ENCODE measurements at regions not wholly inside any gene's neighbourhood (a gene's known extent, or its start where the extent isn't known, plus 50 kb on each side); places are given as distances from the start of the nearest gene placed in this dataset.

GRCh38 chr9:79195879-79196278 is 375.9 kb upstream of the TLE4 start:
- DNase-seq (ENCODE audit: low read depth, low spot score): no peak

DNA sequence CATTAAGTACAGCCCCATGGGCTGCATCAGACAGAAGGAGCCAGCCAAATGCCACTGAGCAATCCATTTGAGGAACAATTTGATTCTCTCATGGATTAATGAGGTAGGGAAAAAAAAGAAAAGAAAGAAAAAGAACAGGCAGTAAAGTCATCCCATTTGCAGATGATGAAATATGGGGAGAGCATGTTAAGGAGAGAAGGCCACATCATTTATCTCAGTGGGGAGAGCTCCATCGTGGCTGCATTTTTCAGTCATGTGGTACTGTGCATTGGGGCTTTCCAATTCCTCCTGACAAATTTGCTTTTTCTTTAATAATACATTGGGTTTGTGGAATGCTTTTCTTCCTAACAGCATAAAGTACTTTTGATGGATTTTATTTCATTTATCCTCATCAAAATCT is 375.2 kb upstream of the TLE4 start:
- DNase-seq (ENCODE audit: low read depth, low spot score): no peak

GRCh38 chr9:79200336-79200735 is 371.4 kb upstream of the TLE4 start:
- no peak for DNase-seq (ENCODE audit: low read depth, low spot score)

DNA sequence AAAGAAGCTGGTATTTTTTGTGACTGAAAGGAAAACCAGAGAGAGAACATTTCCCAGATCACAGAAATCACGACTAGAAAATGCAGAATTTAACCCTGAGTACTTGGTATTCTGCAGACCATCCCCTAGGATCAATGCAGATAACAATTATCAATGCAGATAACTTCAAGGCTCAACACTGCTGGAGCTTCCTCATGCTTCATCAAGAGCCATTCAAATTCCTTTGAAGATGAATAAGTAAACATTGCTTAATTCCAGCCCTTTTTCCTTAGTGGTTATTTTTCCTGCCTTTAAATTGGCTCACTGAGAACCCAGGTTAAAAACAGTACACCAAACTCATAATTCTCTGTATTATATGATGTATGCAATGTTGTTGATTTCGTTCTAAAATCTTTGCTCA is 370.1 kb upstream of the TLE4 start:
- DNase-seq (ENCODE audit: low read depth, low spot score): no peak

GRCh38 chr9:79208791-79209396 is 362.9 kb upstream of the TLE4 start:
- DNase-seq (ENCODE audit: low read depth, low spot score): no peak

- DNase-seq (ENCODE audit: low read depth, low spot score): no peak
These were observed 361.1 kb upstream of the TLE4 start for GRCh38 chr9:79210541-79211243.

DNA sequence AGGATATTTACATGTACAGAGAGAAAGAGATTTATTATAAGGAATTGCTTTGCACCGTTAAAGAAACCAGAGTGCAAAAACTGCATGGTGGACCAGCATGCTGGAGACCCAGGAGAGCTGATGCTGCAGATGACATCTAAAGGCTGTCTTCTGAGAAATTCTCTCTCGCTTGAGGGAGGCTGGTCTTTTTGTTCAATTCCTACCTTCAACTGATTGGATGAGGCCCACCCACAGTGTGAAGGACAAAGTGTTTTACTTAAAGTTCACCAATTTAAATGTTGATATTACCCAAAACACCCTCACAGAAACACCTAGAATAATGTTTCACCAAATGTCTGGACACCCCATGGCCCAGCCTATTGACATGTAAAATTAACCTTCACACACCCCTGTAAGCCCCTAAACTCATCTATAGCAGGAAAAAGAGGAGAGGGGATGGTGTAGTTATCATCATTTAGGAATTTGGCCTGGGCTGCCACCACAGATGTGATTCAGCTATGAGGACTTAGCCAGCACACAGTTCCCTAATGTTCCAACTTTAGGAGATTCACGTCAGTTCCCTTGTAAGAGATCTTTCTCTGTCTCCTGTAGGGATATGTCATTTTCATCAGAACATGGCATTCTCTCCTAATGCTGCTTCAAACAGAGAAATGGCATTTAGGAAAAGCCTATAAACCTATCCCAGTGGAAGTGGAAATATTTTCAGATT is 358.2 kb upstream of the TLE4 start:
- no peak for DNase-seq (ENCODE audit: low read depth, low spot score)

DNA sequence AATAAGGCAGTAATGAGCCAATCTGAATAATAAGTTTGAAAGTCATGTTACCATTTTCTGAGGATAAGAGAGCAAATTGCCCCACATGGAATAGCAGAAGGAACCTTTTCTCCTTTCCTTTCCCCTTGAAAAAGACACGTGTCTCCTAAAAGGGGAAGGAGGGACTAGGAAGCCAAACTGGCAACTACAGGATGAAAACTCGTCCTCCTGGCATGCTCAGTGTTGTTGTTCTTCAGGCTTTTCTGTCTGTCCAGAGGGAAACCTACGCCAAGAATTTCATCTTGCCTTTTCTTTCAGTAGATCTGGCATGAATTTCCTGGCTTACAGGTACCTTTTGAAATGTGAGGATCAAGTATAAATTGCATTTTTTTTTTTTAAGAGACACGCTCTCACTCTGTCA is 355.9 kb upstream of the TLE4 start:
- no peak for DNase-seq (ENCODE audit: low read depth, low spot score)

DNA sequence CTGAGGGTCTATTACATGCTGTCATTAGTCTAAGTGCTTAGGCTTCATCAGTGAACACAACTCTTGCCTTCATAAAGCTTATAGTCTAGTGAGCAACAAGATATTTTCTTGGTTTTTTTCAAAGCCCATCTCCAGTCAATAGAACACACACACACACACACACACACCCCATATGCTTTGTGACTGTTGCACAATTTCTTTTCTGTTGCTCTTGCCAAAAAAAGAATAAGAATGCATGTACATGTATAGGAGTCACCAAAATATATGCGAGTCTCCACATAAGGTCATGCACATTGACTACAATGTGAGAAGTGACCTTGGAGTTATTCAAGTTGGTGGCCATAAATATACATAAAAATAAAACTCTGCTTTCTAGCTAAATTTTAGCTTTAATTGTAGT is 351.5 kb upstream of the TLE4 start:
- no peak for DNase-seq (ENCODE audit: low read depth, low spot score)

DNA sequence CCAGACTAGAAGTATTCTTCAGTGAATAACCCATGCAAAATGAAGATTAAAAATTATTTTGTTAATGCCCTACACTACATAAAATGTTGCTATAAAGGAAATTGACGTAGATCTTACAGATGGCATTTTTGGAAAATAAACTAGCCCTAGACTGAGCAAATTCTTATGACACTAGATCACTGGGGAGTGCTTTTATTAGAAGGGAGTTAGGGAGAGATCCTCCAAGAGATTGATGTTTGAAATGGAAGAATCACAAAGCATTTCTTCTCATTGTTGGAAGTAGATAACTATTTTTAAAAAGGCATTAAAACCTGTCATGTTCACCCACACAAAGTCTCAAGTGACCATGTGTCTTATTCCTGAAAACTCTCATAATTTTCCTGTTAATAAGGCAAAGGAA is 351.1 kb upstream of the TLE4 start:
- DNase-seq (ENCODE audit: low read depth, low spot score): no peak

DNA sequence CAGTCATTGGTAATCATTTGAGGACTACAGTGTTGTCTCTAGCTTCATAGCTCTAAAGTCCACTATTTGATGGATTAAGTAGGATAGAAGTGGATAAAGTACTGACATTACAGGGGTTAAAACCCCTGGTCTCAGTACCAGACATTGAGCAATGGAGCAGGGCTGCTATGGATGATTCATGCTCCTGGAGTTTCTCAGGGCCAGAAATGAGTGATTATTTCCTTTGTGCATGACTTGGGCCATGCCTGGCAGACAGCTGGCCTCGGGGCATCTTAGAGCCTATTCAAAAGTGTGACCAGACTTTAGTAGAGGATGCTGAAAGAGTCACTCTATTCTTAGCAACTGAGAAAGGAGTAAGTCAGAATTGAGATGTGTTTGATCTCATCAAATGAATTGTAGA is 350.7 kb upstream of the TLE4 start:
- DNase-seq (ENCODE audit: low read depth, low spot score): no peak

DNA sequence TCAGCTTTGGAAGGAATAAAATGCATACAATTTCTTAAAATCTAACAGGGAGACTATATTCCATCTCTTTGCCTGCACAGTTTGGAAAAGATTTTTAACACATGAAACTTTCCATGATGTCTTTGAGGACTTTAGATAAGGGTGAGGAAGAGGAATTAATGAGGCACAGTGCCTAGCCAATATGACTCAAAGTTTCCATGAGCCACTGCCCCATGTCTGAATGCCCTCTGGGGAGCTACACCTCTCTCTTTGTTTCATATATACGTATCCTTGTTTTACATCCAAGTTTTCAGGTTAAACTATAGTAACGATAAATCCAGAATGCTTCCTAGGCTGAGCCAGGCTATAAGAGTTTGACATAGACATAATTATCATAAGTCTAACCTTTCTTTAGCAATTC is 349.3 kb upstream of the TLE4 start:
- DNase-seq (ENCODE audit: low read depth, low spot score): no peak

DNA sequence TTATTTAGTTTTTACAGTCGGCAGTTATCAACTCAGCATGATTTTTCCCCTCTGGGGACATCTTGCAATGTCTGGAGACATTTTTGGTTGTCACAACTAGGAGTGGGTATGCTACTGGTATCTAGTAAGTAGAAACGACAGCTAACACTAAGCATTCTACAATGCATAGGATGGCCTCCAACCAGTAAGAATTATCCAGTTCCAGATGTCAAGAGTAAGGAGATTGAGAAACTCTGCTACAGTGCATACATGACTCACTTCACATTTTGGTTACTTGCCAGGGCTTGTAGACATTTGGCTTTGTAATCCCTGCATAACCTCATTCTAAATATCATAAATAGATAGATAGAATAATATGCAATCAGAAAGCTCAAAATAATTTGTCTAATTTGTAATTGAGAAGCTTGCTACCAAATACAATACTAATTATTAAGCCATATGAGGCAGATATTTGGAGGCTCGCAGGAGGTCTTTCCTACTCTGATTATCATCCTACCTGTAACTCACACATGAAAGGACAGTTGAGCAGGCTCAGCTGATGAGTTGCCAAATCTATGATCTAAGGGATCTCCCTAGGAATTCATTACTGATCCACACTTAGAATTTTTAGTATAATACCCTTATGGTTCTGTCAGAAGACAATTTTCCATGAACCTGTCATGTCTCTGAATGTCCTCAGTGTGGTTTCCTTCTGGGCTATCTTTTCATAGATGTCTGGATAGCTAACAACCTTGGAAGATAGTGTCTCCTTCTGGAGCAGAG is 346.9 kb upstream of the TLE4 start:
- no peak for DNase-seq (ENCODE audit: low read depth, low spot score)

GRCh38 chr9:79233542-79233941 is 338.2 kb upstream of the TLE4 start:
- no peak for DNase-seq (ENCODE audit: low read depth, low spot score)

DNA sequence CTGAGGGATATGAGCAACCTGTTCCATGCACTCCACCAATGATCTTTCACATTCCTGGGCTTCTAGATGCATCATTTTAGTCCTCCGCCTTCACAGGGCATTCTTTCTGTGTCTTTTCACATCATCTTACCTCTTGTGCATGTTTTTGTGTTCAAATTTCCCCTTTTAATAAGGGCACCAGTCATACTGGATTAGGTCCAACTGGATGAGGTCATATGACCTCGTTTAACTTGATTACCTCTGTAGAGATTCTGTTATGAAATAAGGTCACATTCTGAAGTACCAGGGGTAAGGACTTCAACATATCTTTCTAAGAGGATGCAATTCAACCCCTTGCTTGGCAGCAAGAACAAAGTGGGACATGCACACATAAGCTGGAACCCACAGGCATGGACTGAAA is 335.3 kb upstream of the TLE4 start:
- DNase-seq (ENCODE audit: low read depth, low spot score): no peak

DNA sequence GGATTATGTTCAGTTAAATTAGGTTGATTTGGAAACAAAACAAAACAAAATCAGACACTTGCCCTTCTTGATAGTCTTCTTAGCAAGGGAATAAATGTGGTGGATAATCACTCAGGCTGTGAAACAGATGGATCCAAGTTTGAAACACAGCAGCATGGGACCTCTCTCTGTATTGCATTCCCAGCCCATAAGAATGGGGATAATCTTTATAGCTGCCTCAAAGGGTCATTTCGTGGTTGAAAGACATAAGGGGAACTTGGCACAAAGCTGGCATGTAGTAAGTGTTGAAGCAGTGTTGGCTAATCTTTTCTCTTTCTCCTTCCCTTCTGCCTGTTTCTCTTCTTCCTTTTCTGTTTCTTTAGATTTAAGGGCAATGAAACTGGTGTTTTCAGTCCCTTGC is 333.9 kb upstream of the TLE4 start:
- no peak for DNase-seq (ENCODE audit: low read depth, low spot score)

DNA sequence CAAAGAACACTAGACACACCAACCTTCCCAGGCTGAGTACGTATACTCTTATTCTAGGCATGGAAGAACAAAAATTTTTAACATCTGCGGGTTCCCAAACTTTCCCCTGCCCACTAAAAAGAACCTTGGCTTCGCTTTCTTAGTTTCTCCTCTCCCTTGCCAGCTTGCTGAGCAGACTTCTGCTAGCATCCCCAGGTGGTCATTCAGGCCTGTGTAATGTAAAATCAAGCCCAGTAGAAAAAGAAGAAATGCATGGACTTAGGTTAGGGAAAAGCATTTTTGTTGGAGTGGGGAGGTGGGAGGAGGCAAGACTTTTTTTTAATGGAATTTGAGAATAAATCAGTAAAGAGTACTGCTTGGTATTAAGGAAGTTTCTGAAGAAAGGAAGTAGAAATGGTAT is 331.0 kb upstream of the TLE4 start:
- DNase-seq (ENCODE audit: low read depth, low spot score): no peak

DNA sequence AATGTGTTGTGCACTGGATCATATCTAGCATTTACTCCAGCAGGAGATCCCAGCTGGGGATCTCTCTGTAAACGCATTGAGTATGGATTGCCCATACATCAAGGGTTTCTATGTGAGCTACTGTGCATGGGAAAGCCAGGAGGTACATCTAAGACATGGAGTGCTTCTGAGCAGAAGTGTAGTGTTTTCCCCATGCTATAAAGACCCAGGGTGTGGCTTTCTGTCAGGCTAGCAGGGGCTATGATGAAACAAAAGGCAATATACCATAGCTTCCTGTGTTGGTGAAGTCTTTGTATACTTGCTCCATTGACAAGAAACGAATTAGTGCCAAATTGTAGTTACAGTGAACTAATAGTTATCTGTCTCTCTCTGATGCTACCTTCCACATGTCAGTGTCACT is 329.3 kb upstream of the TLE4 start:
- no peak for DNase-seq (ENCODE audit: low read depth, low spot score)

GRCh38 chr9:79246170-79246569 is 325.6 kb upstream of the TLE4 start:
- no peak for DNase-seq (ENCODE audit: low read depth, low spot score)

DNA sequence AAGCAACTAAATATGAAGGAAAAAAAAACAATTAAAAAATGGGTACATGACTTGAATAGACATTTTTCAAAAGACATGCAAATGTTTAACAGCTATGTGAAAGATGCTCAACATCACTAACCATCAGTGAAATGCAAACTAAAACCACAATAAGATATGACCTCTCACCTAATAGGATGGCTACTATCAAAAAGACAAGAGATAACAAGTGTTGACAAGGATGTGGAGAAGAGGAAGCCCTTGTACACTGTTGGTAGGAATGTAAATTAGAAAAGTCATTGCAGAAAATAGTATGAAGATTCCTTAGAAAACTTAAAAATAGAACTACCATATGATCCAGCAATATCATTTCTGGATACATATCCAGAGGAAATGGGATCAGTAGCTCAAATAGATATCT is 324.7 kb upstream of the TLE4 start:
- DNase-seq (ENCODE audit: low read depth, low spot score): no peak

- no peak for DNase-seq (ENCODE audit: low read depth, low spot score)
These were observed 321.0 kb upstream of the TLE4 start for GRCh38 chr9:79250806-79251205.

- DNase-seq (ENCODE audit: low read depth, low spot score): no peak
These were observed 316.7 kb upstream of the TLE4 start for GRCh38 chr9:79254900-79255650.
